Effector CD4-positive, alpha-beta T cell (primary cell): ENCODE measurements at regions not wholly inside any gene's neighbourhood (a gene's known extent, or its start where the extent isn't known, plus 50 kb on each side); places are given as distances from the start of the nearest gene placed in this dataset.

Experiments used
- DNase-seq: peaks from one replicate; pipeline ENCODE4 v3.0.0-alpha.2; 2020

- no peak for DNase-seq
Observed at GRCh38 chrX:43018031-43018430, 240.1 kb upstream of the PPP1R2C start.

DNA sequence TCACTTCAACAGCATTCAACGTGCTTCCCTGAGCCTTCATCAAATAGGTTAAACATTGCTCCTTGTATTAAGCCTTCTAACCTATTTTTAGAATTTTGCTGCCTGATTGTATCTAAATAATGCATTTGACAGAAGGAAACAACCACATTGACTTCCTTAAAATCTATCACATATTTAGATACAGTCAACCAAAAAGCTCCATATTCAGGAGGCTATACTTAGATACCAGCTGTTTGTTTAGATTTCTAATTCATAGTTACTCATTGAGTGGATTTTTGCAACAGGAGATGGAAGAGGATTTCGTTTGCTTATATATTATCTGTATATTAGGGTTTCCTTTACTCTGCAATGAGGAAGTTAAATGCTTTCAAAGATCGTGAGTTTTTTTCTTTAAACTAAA is 241.1 kb upstream of the PPP1R2C start:
- no peak for DNase-seq

- DNase-seq, result no peak
Observed at GRCh38 chrX:43025806-43026315, 247.9 kb upstream of the PPP1R2C start.

GRCh38 chrX:43064096-43064495 is 286.1 kb upstream of the PPP1R2C start:
- no peak for DNase-seq

DNA sequence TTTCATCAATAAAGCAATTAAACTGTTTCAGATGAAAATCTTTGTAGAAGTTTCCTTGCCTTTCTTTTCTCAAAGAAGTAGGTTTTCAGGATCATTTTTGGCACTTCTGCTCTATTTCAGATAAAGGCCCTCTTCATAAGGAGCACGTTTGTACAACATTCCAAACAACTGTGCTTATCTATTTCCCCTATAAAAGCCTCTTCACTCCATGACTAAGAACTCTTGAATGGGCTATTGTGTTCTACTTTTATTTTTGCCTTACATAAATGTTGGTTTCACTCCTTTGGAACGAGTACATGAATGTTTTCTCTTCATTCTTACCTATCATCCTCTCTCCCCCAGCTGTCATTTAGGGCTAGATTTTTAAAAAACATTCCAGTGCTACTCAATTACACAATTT is 288.0 kb upstream of the PPP1R2C start:
- no peak for DNase-seq

DNA sequence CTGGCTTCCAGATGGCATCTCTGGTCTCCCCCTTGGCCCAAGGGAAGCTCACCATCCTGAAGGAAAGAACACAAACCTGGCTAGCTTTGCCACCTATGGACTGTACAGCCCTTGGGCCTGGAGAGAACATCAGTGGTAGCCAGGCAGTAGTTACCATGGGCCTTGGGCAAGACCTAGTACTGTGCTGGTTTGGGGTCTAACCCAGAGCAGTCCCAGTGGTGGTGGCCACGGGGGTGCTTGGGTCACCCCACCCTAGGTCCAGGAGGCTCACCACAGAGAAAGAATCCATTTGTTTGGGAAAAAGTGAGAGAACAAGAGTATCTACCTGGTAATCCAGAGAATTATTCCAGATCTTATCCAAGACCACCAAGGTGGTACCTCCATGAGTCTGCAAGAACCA is 290.7 kb upstream of the PPP1R2C start:
- DNase-seq, result no peak

DNA sequence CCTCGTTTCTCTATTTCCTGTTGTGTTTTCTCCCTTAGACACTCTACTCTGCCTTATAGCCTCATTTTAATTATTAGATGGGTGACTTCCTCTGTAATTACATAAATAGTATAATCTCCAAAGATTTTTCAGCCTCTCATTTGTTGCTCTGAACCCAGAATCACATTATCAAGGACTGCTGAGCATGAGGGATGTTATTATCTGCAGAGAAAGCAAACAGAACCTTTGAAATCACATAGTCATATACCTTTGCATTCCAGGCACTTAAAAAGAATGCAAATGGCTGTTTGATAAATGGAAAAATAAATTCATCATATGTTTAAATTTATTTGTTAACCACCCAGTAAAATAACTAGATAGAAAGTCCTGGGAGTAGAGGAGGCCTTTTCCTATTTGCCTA is 305.1 kb upstream of the PPP1R2C start:
- no peak for DNase-seq

GRCh38 chrX:43087830-43088229 is 309.9 kb upstream of the PPP1R2C start:
- no peak for DNase-seq

GRCh38 chrX:43096830-43097229 is 318.9 kb upstream of the PPP1R2C start:
- DNase-seq, result no peak

- DNase-seq, result no peak
Observed at GRCh38 chrX:43106009-43106408, 328.0 kb upstream of the PPP1R2C start.

GRCh38 chrX:43108828-43109227 is 330.9 kb upstream of the PPP1R2C start:
- no peak for DNase-seq

GRCh38 chrX:43121637-43122036 is 343.7 kb upstream of the PPP1R2C start:
- DNase-seq, result no peak

- no peak for DNase-seq
Observed at GRCh38 chrX:43139645-43140044, 361.7 kb upstream of the PPP1R2C start.

- no peak for DNase-seq
Observed at GRCh38 chrX:43140582-43140981, 362.6 kb upstream of the PPP1R2C start.

GRCh38 chrX:43141885-43142284 is 363.9 kb upstream of the PPP1R2C start:
- DNase-seq, result no peak

- no peak for DNase-seq
Observed at GRCh38 chrX:43148305-43148704, 370.3 kb upstream of the PPP1R2C start.

- DNase-seq, result no peak
Observed at GRCh38 chrX:43165343-43165920, 387.5 kb upstream of the PPP1R2C start.

DNA sequence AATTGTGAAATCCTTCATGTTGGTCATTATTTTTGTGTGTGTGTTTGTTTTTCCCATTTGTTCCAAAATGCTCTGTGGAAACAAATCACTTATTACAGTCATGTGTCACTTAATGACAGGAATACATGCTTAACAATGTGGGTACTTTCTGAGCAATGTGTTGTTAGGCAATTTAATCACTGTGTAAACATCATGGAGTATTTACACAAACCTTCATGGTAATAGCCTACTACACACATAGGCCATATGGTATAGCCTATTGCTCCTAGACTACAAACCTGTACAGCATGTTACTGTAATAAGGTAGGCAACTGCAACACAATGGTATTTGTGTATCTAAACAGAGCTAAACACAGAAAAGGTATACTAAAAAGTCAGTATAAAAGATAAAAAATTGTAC is 388.9 kb upstream of the PPP1R2C start:
- no peak for DNase-seq

DNA sequence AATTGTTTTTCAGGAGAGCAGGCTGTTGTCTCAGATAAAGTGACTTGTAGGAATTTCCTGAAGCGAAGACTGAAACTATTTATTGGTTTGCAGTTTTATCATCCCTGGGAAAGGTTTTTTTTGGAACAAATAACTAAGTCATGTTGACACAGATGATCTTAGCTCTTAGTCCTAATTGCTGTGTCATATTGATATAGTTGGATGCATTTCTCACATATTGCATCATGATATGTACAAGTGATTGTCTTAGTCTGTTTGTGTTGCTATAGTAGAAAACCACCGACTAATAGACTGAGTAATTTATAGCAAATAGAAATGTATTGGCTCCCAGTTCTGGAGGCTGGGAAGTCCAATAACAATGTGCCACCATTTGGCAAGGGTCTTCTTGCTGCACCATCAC is 397.5 kb upstream of the PPP1R2C start:
- DNase-seq, result no peak

- DNase-seq, result no peak
Observed at GRCh38 chrX:43176686-43177085, 398.7 kb upstream of the PPP1R2C start.

- DNase-seq, result no peak
Observed at GRCh38 chrX:43188296-43188695, 410.3 kb upstream of the PPP1R2C start.

DNA sequence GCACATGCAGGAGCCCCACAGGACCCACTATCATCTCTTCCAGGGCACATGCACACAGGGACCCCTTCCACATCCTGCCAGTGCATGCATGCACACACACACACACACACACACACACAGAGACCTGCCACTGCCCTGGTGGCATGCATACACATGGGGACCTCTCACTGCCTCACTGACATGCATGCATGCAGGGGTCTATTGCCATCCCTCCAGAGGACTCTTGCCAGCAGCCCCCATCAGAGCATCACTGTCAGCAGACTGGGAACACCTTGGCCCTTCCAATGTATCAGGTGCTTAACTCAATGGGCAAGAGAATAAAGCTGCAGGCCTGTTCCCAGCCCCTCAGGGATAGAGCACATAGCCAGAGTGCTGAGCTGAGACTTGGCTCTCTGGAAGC is 433.6 kb upstream of the PPP1R2C start:
- DNase-seq, result no peak

GRCh38 chrX:43218198-43218597 is 437.9 kb upstream of the MAOA start:
- DNase-seq, result no peak

DNA sequence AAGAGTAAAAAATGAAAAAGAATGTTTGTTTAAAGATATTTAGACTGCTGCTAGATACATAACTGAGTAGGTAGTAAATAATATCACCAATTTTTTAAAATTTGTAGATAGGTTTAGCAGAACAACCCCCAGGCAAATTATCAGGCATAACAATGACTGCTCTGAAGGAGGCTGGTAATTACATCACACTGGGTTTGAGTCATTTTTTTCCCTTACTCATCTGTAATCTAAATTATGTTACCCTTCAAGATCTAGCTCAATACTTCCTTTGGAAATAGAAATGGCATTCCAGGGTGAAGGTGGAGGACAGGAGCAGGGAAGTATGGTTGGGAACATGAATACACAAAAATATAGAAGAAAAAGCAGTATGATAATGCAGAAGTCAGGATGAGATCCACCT is 431.6 kb upstream of the MAOA start:
- no peak for DNase-seq

GRCh38 chrX:43225626-43226328 is 430.3 kb upstream of the MAOA start:
- no peak for DNase-seq
